HG03460 (cell line): ENCODE measurements at regions not wholly inside any gene's neighbourhood (a gene's known extent, or its start where the extent isn't known, plus 50 kb on each side); places are given as distances from the start of the nearest gene placed in this dataset.

Source experiments
- ATAC-seq: cut with Tn5 transposase; IDR thresholded peaks from one replicate; pipeline ENCODE4 v1.9.1; 2021; ENCODE audit not compliant: unreplicated experiment

DNA sequence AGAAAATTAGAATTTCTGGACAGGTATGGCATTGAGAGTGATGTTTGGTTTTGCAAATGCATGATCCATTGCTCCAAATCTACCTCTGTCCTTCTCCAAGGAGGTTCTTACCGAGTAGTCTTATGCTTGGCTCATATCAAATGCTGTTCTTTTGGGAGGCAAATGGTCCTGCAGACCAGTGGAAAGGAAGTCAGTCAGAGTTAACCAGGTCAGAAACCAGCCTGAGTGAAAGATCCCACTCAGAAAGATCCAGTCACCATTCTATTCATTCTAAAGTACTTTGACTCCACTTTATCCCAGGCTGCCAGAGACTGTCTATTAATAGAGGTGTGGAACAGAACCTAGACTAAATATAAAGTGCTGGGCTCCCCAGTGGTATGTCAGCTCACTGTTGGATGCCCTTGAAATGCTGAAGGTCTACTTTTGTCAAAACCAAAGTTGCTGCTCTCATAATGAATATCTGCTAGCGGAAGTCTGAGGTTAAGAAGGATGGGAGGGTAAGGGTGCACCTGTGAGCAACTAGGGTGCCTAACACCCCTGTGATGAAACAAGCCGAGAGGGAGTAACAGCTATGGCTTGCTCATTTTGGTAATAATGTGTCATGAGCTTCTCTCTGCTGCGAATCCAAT is 302.2 kb downstream of the ZNF608 start:
- ATAC-seq, result peak; percentile 99

DNA sequence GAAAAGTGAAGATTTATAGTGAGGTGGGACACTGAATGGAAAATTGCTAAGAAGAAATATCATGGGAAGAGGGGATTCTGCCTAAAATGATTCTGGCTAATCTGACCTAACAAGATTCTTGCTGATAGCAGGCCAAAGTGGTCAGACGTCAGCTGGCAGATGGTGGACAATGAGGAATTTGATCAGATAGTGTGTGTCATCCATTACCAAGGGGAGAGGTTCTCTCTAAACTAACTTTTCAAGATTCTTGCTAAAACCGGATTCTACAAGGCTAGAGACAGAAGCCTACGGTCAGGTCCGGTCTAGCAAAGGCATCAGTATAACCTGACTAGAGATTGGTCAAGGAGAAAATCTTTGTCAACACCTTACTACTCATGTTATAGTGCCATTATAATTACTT is 306.0 kb downstream of the ZNF608 start:
- no peak for ATAC-seq

- no peak for ATAC-seq
Observed at GRCh38 chr5:124439609-124440008, 306.8 kb downstream of the ZNF608 start.

DNA sequence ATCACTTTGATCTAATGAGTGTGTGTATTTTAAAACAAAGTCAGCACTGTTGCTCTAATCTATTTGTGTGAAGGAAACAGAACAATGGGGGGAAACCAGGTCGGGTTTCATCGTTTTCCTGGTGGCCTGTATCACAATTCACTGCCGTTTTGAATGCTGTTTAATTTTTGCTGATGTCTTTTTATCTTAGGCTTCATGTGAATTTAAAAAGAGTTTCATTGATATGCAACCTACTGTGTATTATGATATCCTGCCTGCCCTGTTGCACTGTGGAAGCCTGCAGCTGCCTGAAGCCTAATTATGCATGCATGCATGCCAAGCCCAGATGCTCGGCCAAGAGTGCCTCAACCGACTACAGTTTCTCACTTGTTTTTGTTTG is 307.5 kb downstream of the ZNF608 start:
- ATAC-seq, result no peak

DNA sequence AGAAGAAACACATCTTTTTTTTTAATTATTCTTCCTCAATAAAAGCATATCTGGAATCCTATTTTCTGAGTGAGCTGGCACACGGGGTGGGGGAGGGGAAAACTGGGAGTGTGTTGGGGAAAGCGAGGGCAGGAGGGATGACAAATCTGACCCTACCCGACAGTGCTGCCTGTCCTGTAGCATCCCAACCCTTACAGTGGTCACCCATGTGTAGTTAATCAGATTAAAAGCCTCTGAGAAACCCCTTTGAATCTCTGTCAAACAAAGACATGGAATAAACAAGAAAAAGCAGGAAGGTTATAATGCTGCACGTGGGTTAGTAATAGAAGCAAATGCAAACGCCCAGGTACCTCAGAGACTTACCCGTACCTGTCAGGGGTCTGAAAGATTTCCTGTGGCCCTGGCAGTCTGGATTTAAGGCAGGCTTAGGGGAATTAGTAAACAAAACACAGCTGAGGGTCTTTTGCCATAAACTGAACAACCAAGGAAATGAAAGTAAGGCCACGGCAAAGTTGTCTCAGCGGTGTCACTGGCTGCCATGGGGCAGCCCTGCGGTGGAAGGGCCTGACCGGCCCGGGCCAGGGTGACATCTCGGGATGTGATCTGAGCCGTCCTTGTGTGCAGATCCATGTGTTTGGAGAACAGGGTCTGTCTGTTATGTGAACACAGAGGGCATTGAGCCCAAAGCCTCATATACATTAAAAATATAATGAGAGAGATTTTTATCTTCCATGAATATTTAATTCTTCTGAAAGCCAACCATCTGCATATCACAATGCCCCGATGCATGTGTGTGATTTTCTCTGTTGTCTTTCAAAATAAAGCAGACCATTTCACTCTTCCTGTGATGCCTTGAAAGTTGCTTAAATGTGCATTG is 308.2 kb downstream of the ZNF608 start:
- ATAC-seq, result no peak

GRCh38 chr5:124436294-124436693 is 310.1 kb downstream of the ZNF608 start:
- ATAC-seq, result no peak

- ATAC-seq, result no peak
Observed at GRCh38 chr5:124433170-124433569, 313.3 kb downstream of the ZNF608 start.

DNA sequence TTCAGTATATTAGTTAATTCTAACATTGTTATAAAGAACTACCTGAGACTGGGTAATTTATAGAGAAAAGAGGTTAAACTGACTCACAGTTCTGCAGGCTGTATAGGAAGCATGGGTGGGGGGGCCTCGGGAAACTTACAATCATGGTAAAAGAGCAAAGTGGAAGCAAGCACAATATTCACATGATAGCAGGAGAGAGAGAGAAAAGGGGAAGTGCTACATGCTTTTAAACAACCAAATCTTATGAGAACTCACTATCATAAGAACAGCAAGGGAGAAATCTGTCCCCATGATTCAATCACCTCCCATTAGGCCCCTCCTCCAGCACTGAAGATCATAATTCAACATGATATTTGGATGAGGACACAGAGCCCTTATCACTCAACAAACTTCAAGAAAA is 324.9 kb downstream of the ZNF608 start:
- ATAC-seq, result no peak

GRCh38 chr5:124420952-124421351 is 325.5 kb downstream of the ZNF608 start:
- no peak for ATAC-seq

- no peak for ATAC-seq
Observed at GRCh38 chr5:124419531-124419930, 326.9 kb downstream of the ZNF608 start.

- no peak for ATAC-seq
Observed at GRCh38 chr5:124418390-124418789, 328.0 kb downstream of the ZNF608 start.

GRCh38 chr5:124417196-124417595 is 329.2 kb downstream of the ZNF608 start:
- no peak for ATAC-seq

DNA sequence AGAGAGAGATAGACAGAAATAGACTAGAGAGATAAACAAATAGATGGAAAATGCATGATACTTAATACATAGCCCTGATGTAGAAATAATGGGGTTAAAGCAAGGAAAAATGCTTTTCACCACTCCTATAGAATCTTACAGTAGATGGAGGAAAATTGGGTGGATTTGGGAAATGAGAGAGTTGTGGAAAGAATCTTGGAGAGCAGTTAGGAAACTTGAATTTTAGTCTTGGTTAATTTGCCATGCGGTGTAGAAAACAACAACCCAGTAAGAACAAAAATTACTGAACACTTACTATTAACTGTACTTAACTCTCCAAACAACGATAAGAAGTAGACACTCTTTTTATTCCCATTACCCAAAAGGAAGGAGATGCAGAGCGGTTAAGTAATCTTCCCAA is 329.8 kb downstream of the ZNF608 start:
- ATAC-seq, result no peak

GRCh38 chr5:124414973-124415372 is 331.5 kb downstream of the ZNF608 start:
- no peak for ATAC-seq

- ATAC-seq, result peak; percentile 92
Observed at GRCh38 chr5:124410539-124411488, 335.6 kb downstream of the ZNF608 start.

- ATAC-seq, result no peak
Observed at GRCh38 chr5:124408738-124409453, 337.5 kb downstream of the ZNF608 start.

DNA sequence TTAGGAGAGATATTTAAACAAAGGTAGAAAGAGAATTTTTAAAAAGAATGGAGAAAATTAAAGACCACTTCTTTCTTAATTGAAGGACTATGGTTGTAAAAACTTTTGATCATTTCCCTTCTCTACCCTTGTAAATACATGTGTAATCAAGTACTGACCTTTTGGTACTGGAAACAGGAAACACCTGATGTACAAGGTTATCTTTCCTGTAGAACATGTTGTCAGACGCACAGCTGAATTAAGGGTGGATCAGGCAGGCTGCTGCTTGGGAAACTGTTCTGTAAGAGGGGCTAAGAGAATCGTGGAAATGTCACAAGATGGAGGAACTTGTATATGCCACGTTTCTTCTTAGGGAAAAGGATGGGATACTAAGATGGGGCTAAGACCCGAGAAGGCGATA is 341.6 kb downstream of the ZNF608 start:
- no peak for ATAC-seq

GRCh38 chr5:124403281-124403680 is 343.2 kb downstream of the ZNF608 start:
- ATAC-seq, result no peak

DNA sequence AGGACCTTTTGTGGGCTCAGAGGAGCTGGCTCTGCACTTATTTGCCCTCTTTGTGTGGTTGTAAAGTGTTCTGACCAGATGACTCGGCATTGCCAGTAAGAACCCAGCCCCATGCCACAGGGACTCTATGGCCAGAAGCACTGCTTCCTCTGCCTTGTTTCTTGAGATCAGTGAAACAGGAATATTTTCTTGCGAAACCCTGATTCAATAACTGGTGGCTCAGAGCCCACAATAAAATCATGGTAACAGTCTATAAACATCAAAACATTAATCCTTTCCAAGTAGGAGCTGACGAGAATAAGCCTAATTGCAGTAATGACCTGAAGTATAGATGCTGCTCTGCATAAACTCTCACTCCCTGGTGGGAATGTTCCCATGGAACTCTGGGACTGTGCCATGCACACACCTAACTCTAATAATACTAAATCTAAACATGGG is 344.3 kb downstream of the ZNF608 start:
- ATAC-seq, result no peak

- ATAC-seq, result no peak
Observed at GRCh38 chr5:124401476-124402143, 344.8 kb downstream of the ZNF608 start.
